ENCODE measurements at regions not wholly inside any gene's neighbourhood (a gene's known extent, or its start where the extent isn't known, plus 50 kb on each side); places are given as distances from the start of the nearest gene placed in this dataset.

- no peak for DNase-seq
Observed at GRCh38 chr15:68524753-68525584, 53.8 kb upstream of the CORO2B start.

- no peak for DNase-seq
Observed at GRCh38 chr15:68525815-68526214, 53.0 kb upstream of the CORO2B start.

DNA sequence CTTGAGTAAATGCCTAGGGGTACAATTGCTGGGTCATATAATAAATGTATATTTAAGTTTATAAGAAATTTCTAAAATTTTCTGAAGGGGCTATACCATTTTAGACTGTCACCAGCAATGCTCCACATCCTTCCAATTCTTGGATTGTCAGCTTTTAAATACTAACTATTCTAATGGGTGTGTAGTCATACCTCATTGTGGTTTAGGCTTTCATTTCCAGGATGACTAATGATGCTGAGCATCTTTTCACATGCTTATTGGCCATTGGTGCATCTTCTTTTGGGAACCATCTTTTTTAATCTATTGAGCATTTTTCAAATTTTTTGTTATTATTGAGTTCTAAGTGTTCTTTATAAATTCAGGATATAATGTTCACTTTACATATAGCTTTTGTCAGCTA is 52.5 kb upstream of the CORO2B start:
- no peak for DNase-seq

- DNase-seq: no peak
Observed at GRCh38 chr15:68526784-68527183, 52.0 kb upstream of the CORO2B start.

DNA sequence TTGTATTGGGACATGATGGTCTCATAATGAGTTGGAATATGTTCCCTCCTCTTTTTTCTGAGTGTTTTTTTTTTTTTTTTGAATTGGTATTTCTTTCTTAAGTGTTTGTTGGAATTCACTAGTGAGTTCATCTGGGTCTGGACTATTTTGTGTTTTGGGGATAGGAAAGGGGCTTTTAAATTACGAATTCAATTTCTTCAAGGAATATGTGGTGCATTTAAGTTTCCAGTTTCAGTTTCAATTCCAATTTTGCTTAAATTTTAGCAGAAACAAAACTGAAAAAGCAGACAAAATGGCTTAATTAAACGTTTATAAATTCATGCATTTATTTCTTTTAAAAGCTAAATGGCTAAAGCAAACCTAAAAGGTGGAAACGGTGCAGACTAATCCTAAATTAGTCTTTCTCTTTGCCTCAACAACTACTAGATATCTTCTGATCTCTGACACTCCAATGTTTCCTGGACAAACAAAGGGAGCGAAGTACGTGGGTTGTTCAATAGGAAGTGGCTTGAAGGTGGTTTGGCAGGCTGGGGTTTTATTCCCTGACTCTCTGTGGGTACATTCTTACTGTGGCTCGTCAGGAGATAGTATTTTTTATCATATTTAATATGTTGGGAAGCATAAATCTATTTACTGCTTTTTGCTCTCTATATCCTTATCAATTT is 50.0 kb upstream of the CORO2B start:
- no peak for DNase-seq
